HG03469 (cell line): ENCODE measurements at regions not wholly inside any gene's neighbourhood (a gene's known extent, or its start where the extent isn't known, plus 50 kb on each side); places are given as distances from the start of the nearest gene placed in this dataset.

Experiments used
- ATAC-seq: cut with Tn5 transposase; IDR thresholded peaks from one replicate; pipeline ENCODE4 v1.9.1; 2021; ENCODE audit warnings: mild to moderate bottlenecking, moderate library complexity, moderate number of reproducible peaks; ENCODE audit not compliant: unreplicated experiment

DNA sequence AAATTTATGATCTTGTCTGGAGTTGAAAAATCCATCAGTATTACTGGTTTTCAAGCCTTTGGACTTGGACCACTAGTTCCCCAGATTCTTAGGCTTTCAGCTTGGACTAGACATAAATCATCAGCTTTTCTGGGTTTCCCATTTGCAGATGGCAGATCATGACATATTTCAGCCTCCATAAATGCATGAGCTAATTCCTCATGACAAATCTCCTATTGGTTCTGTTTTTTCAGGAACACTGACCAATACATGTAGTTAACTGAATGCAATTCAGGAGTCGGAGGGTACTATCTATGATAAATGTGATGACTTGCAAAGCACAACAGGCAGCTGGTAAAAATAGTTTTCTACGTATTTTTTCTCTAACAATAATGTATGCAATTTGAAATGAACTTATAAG lies 635.6 kb downstream of the TRAM1L1 start:
- no peak for ATAC-seq

DNA sequence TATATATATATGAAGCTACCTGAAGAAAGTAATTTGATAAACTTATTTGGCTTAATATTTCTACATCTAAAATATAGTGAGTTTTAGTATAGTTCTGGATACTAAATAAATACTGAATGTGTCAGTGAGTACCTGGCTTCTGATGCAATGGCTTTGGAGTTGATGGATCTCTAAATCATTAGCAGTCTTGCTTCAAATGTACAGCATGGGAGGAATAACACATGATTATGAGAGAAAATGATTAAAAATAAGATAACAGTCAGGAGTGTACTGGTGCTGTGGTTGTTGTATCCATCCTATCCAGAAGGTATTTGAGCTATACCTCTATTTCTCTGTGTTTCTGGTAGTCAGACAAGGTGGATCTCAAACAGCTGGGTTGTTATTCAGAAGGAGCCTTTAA lies 641.3 kb downstream of the TRAM1L1 start:
- no peak for ATAC-seq

DNA sequence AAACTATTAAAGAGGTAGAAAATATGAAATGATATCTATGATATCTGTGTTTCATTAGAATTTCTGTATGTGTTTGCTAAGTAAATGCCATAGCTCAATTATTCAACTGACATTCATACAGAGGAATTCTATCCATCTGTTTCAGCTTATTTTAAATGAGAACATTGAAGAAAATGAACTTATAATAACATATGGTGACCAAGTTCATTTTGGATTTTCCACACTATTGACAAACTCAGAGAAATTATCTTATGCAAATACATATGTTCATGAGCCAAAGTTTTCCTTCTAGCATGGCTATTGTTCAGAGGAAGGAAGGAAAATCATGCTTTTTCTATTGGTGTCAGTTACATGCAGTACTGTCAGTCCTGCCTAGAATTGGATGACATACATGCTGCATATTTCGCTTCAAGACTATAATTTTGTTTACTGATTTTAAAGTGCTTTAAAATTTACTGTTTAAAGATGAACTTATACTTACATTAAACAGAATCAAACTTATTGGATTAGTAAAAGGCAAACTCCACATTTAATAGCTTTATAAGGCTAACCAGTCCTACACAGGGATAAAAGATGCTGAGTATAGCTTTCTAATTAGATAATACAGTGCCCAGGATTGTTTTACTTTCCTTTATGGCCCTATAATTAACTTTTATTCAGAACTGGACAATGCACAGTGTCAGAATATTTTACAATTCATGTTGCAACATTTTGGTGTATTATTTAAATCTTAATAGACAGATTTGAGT lies 646.2 kb downstream of the TRAM1L1 start:
- no peak for ATAC-seq

DNA sequence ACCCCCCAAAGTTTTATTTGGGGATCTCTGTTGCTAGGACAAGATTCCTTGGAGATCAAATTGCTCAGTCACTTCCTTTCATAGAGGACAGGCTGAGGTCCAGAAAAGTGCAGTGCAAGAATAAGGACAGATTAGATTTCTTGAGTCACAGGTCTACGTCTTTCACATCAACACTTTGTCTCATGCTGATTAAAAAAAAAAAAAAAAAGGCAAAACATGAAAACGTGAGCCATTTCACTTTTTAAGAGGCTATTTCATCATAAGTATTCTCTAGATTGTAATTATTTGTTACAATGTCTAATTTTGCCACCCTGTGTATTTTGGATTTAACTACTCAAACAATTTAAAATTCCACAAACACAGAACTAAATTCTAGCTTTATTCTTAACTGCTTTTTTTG lies 647.0 kb downstream of the TRAM1L1 start:
- no peak for ATAC-seq

DNA sequence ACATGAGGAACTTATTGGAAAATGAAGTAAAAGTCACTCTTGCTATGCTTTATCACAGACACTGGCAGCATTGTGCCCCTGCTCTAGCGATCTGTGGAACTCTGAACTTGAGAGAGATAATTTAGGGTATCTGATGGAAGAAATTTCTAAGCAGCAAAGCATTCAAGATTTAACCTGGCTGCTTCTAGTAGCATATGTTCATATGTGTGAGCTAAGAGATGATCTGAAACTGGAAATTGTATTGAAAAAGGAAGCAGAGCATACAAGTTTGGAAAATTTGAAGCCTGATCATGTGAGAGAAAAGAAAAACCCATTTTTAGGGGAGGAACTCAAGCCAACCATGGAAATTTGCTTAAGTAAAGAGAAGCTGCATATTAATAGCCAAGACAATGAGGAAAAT lies 657.7 kb downstream of the TRAM1L1 start:
- no peak for ATAC-seq

DNA sequence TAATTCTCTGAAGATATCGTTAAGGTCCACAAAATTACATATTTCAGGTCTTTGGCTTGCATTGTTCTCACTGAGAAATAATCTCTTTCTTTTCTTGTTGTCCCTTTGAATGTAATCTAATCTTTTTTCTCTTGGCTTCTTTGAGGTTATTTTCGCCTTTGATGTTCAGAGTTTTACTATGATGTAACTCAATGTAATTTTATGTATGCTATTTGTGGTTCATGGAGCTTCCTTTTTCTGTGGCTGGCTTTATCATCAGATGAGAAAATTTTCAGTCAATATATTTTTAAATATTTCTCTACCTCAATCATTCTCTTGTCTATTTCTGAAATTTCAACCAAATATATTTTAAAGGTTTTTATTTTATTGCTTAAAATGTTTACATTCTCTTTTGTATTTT lies 672.2 kb downstream of the TRAM1L1 start:
- ATAC-seq, result no peak

DNA sequence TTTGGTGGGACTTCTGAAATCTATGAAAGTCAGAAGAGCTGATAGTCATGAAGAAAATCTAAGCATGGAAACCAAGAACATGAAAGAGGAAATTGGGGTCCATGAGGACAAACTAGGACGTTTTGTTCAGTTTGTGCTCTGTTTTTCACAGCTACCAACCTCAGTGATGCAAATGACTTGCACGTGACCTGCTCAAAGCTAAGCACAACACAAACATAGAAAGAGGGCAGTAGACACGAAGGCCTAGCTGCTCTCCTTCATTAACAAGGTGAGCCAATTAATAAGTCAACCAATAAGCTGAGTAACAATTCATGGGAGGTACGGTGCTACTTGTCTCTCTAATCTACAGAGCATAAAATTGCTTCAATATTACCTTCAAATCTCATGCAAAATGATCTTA lies 684.1 kb downstream of the TRAM1L1 start:
- ATAC-seq, result no peak

DNA sequence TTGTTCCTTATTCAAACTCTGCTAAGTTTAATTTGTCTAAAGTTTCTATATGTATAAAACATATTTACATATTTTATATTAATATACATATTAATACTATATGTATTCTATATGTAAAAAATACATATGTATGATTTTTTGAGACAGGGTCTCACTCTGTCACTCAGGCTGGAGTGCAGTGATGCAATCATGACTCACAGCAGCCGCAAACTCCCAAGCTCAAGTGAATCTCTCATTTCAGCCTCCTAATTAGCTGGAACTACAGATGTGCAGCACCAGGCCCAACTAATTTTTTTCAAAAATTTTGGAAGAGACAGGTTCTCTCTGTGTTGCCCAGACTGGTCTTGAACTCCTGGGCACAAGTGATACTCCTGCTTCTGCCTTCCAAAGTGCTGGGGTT lies 684.9 kb downstream of the TRAM1L1 start:
- no peak for ATAC-seq

DNA sequence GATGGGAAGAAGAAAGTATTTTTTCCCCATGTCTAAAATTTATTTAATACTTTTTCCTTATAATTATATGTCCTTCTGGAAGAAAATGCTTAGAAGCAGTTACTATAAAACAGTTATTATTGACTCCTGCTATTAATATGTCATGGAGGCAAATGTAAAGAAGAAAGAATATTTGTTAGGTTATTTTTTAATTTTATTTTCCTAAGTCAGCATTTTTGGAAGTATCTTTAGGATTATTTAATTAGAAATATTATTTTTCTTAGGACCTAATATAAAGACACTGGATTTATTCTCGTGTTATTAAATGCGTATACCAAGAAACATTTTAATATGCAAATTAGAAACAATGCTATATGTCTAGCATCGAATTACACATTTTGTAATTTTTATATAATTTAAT lies 687.7 kb downstream of the TRAM1L1 start:
- no peak for ATAC-seq

DNA sequence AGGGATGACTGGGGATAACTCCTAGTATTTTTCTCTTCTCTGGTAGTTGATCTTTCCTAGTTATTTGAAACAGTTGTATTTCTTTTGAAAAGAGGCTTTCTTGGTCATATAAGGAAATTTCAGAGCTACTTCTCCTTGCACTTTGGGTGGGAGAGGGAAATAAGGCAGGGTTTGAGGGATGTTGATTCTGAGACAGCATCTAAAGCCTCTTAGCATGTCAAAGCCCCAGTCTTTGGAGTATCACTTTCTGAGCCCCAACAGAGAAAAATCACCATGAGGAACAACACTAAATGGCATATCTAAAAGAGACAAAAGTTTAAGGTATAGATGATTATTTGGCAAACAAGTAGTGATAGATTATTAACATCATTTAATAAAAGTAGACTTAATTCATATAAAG lies 688.1 kb downstream of the TRAM1L1 start:
- ATAC-seq, result no peak

DNA sequence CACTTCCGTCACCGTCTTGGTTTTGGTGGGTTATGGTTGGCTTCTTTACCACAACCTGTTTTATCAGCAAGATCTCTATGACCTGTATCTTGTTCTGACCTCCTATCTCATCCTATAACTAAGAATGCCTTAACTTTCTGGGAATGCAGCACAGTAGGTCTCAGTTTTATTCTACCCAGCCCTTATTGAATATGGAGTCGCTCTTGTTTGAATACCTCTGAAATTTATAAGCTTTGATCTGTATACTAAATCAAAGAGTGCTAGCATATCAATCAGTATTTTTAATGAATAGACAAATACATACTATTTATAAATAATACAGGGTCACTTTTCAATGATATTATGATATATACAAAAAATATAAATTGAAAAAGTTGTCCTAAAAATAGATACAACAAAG lies 690.0 kb downstream of the TRAM1L1 start:
- ATAC-seq, result no peak

DNA sequence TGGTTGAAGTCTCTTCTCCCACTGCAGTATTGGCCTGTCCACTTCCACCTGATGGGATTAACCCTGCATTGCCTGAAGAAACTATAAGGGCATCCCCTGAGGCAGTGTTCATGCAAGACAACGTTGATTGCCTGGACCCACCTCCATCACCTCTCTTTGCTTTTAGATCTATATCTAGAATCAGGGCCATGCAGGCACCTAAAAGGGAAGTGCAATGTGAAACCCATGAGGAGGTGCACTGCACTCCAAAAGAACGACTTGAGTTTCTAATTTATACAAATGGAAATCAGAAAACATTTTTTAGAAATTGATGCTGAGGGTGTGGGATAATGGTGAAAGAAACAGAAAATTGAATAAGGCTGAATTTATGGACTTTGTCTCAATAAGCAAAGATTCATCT lies 694.4 kb downstream of the TRAM1L1 start:
- ATAC-seq, result no peak

DNA sequence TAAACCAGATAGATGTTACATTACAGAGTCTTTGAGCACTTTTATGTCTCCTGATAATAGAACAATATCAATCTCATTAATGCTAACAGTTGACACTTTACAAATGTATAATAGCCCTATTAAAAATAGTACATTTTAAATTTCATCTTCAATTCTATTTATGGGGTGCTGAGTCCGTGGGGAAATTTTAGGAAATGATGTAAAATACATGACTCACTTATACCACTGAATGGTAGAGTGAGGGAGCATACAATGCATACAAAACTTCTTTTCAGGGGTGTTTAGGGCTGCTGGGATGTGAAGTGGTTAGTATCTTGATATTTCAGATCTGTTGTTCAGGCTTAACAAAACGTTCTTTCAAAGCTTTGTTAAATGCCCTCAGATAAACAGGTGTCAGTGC lies 696.2 kb downstream of the TRAM1L1 start:
- ATAC-seq, result no peak

DNA sequence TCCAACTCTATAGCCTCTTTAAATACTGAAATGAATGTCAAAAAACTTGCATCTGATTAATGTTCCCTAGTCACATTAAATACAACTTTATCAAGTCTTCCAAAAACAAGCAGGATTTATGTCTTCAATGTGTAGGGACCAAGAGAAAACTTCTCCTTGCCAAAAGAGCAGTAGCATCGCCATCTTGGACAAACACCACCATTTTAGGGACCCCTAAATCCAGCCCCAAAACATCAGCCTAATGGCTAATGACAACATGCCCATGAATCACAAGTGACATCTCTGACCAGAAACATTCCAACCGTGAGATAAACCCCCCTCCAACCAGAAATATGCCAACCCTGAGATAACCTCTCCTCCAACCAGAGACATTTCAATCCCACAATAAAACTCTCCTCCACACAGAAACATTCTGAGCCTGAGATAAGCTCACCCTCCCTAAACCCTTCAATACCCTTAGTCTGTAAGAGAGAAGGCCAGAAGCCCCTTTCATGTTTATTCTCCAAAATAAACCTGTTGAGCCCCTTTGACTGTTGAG lies 697.4 kb downstream of the TRAM1L1 start:
- no peak for ATAC-seq

DNA sequence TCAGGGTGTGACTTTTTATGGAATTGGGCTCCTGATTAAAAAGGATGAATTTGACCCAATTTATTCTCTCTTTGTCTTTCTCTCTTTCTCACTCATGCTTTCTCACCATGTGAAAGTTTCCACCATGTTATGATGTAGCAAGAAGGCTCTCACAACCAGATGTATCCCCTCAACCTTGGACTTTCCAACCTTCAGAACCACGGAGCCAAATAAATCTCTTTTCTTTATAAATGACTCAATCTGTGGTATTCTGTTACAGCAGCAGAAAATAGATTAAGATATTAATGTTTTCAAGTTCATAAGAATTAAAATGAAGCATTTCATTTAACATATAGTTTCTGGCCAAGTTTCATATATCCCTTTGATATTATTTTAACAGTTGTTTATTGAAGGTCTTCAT lies 698.5 kb downstream of the TRAM1L1 start:
- no peak for ATAC-seq

DNA sequence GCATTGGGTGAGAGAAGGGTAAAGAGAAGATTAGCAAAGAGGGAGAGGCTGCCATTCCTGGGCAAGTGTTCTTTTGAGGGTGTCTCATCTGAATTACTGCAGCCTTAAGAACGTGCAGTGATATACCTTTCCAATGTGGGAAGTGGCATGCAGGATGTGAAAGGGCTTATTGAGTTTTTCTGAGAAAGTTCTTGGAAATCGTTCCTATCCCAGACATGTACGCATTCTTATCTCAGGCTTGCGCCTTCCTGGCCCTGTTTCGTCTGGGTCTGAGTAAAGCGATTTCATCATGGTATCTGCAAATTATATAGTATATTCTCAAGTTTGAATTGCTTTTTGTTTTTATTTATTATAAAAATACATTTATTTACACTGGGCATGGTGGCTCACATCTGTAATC lies 699.8 kb downstream of the TRAM1L1 start:
- ATAC-seq, result no peak

DNA sequence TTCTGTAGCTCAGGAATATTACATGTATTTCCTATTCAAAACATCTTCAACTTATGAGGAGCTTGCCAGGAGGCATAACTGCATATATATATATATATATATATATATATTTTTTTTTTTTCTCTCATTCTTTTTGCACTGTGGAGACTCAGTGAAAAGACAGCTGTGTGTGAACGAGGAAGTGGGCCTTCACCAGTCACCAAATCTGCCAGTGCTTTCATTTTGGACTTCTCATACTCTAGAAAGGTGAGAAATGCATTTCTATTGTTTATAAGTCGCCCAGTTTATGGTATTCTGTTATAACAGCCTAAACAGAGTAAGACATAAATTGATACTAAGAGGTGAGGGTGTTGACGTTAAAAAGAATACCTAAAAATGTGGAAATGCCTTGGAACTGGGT lies 710.6 kb downstream of the TRAM1L1 start:
- ATAC-seq, result no peak

DNA sequence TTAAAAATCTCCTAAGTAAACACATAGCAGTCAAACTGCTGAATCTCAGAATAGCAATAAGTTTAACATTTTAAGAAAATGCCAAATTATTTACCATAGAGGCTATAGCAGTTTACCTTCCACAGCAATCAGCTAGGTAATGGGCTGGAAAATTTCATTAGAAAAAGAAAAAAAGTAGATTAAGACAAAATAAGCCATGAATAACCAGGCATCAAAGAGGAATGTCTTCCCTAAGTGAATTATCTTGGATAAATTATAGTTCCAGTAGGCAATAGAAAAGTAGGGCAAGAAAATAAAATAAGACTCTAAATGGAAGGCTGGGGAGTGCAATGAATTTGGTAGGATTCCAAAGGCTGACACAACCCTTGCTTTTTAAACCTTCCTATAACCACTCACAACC lies 722.8 kb downstream of the TRAM1L1 start:
- no peak for ATAC-seq

DNA sequence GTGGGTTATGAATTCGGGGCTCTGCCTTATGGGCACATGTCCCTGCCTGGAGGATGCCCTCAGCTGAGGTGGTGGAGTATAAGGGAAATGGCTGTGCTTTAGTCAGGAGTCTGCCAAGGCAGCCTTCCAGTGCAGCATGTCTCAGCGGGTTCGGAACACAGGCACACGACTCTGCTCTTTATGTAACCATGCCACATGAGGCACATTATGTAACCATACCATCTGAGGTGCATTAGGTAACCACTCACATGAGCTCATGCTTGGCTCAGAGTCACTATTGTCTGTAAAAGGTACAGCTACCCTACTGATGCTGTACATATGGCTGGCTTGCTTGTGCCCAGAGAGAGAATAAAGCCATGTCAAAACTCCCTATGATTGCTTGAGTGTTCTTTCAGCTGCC lies 723.6 kb downstream of the TRAM1L1 start:
- ATAC-seq, result no peak

DNA sequence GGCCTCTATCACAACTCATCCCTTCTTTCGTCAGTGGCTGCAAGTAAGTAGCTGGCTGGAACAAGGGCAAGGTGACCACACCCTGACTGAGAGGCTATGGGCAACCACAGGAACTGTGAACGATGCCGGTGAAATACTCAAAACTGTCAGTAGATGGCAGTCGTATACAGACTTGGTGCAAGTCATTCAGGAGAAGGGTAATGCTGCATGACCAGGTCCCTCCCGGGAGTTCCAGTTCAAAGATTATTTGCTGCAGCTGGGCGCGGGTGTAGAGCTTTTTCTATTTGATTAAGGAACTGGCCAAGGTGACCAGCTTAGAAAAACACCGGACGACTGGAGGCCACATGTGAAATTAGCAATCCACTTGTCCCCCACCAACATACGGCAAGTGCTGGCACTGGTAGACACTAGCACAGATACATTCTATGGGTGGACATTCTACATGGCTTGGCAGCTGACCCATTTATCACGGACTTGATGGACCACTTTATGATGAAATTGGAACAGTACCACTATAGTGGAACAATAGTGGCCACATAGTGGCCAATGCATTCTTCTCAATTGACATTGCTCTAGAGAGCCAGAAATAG lies 726.6 kb downstream of the TRAM1L1 start:
- peak; percentile 99 for ATAC-seq

DNA sequence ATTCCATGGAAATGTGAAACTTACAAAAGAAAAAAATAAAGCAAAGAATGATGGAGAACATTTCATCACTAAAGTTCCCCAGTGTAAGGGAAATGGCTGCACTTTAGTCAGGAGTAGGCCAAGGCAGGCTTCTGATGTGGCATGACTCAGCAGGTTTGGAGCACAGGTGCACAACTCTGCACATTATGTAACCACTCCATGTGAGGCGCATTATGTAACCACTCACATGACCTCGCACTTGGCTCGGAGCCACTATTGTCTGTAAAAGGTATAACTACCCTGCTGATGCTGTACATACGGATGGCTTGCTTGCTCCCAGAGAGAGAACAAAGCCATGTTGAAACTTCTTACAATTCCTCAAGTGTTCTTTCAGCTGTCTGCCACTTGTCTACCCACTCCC lies 727.6 kb downstream of the TRAM1L1 start:
- no peak for ATAC-seq

DNA sequence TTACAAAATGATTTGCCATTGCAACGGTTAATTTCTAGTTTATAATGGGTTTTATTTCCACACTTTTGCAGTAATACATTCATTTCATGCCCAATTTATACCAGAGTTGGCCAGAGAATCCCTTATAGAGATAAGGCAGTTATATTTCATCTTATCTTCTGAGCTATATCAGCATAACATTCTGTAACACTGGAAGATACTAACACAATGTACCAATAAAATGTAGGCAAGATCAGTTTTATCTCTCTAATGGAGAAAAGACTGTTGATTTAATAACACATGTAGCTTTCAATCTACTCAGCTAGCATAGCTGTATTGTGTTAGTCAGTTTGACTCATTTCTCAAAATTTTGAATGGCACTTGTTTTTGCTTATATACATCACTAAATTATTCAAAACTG lies 738.6 kb downstream of the TRAM1L1 start:
- no peak for ATAC-seq

DNA sequence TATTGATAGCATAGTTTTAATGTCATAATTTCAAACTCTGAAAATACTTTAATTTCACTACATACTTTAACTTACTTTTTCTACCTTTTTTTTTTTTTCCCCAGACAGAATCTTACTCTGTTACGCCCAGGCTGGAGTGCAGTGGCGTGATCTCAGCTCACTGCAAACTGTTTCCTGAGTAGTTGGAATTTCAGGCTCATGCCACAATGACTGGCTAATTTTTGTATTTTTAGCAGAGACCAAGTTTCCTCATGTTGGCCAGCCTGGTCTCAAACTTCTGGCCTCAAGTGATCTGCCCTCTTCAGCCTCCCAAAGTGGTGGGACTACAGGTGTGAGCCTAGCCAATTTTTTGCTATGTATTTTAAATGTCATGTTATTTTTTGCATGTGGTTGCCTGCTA lies 741.6 kb downstream of the TRAM1L1 start:
- no peak for ATAC-seq
